ENCODE measurements at regions not wholly inside any gene's neighbourhood (a gene's known extent, or its start where the extent isn't known, plus 50 kb on each side); places are given as distances from the start of the nearest gene placed in this dataset.

GRCh38 chr3:124535306-124535705, 194.9 kb upstream of the UMPS start:
- no peak for DNase-seq (ENCODE audit: low read depth, low spot score)

GRCh38 chr3:124540550-124541211, 189.6 kb upstream of the UMPS start:
- DNase-seq (ENCODE audit: low read depth, low spot score), result no peak

GRCh38 chr3:124542214-124542869, 187.9 kb upstream of the UMPS start:
- no peak for DNase-seq (ENCODE audit: low read depth, low spot score)

- DNase-seq (ENCODE audit: low read depth, low spot score), result no peak
These were observed 184.4 kb upstream of the UMPS start for GRCh38 chr3:124545891-124546290.

GRCh38 chr3:124552224-124552623, 178.0 kb upstream of the UMPS start:
- no peak for DNase-seq (ENCODE audit: low read depth, low spot score)

- no peak for DNase-seq (ENCODE audit: low read depth, low spot score)
These were observed 177.1 kb upstream of the UMPS start for GRCh38 chr3:124553178-124553577.

- DNase-seq (ENCODE audit: low read depth, low spot score), result no peak
These were observed 173.6 kb upstream of the UMPS start for GRCh38 chr3:124556636-124557035.

GRCh38 chr3:124557433-124558232, 172.6 kb upstream of the UMPS start:
- no peak for DNase-seq (ENCODE audit: low read depth, low spot score)

GRCh38 chr3:124558991-124559845, 171.0 kb upstream of the UMPS start:
- DNase-seq (ENCODE audit: low read depth, low spot score), result no peak

- DNase-seq (ENCODE audit: low read depth, low spot score), result peak; percentile 29
These were observed 170.2 kb upstream of the UMPS start for GRCh38 chr3:124559846-124560574.

GRCh38 chr3:124560666-124561215, 169.5 kb upstream of the UMPS start:
- no peak for DNase-seq (ENCODE audit: low read depth, low spot score)

GRCh38 chr3:124562769-124563168, 167.5 kb upstream of the UMPS start:
- DNase-seq (ENCODE audit: low read depth, low spot score), result no peak

- DNase-seq (ENCODE audit: low read depth, low spot score), result no peak
These were observed 166.9 kb upstream of the UMPS start for GRCh38 chr3:124563376-124563775.

- DNase-seq (ENCODE audit: low read depth, low spot score), result peak; percentile 35
These were observed 165.2 kb upstream of the UMPS start for GRCh38 chr3:124565013-124565412.

- DNase-seq (ENCODE audit: low read depth, low spot score), result no peak
These were observed 164.7 kb upstream of the UMPS start for GRCh38 chr3:124565551-124565950.

GRCh38 chr3:124566701-124567100, 163.6 kb upstream of the UMPS start:
- no peak for DNase-seq (ENCODE audit: low read depth, low spot score)

- no peak for DNase-seq (ENCODE audit: low read depth, low spot score)
These were observed 163.1 kb upstream of the UMPS start for GRCh38 chr3:124567179-124567578.

GRCh38 chr3:124569761-124570160, 160.5 kb upstream of the UMPS start:
- DNase-seq (ENCODE audit: low read depth, low spot score), result no peak

- no peak for DNase-seq (ENCODE audit: low read depth, low spot score)
These were observed 160.0 kb upstream of the UMPS start for GRCh38 chr3:124570232-124570631.

- DNase-seq (ENCODE audit: low read depth, low spot score), result no peak
These were observed 157.3 kb upstream of the UMPS start for GRCh38 chr3:124572851-124573405.

Data from activated CD4-positive, CD25-positive, alpha-beta regulatory T cell treated with anti-CD3 and anti-CD28 coated beads, Interleukin-2, amount 50 U/mL, for 16 hours (primary cell).